ENCODE measurements at regions not wholly inside any gene's neighbourhood (a gene's known extent, or its start where the extent isn't known, plus 50 kb on each side); places are given as distances from the start of the nearest gene placed in this dataset.

- ATAC-seq: no peak
- Histone ChIP-seq H3K27me3 (ENCODE audit: low read depth) (no peaks in the 10 kb centered on the region), H3K9me3 (no peaks in the 10 kb centered on the region), H3K27ac (no peak overlapping the region), H3K4me1 (no peaks in the 10 kb centered on the region), H3K36me3 (no peaks in the 10 kb centered on the region), H3K4me3 (no peak overlapping the region)
- DNase-seq: no peak
- intact Hi-C loops (cut with DNase I): no loop called here
- TF ChIP-seq CTCF (IDR thresholded peaks at IDR 0.05): no peak
Observed at GRCh38 chr2:149725234-149725633, 137.7 kb upstream of the MMADHC start.

GRCh38 chr2:149724091-149724490 is 136.5 kb upstream of the MMADHC start:
- TF ChIP-seq CTCF (IDR thresholded peaks at IDR 0.05): no peak
- DNase-seq: no peak
- H3K36me3 ChIP-seq: no peaks in the 10 kb centered on the region

GRCh38 chr2:149720615-149721014 is 133.0 kb upstream of the MMADHC start:
- H3K4me1 ChIP-seq: no peaks in the 10 kb centered on the region
- H3K27ac ChIP-seq: no peak overlapping the region
- no peak for DNase-seq
- ATAC-seq: no peak
- no peaks in the 10 kb centered on the region for H3K9me3 ChIP-seq
- intact Hi-C loops (cut with DNase I): no loop called here
- no peak for TF ChIP-seq CTCF (IDR thresholded peaks at IDR 0.05)
- no peak overlapping the region for H3K4me3 ChIP-seq
- no peaks in the 10 kb centered on the region for H3K27me3 ChIP-seq (ENCODE audit: low read depth)
- no peaks in the 10 kb centered on the region for H3K36me3 ChIP-seq

More at GRCh38 chr2:149724091-149724490, 136.5 kb upstream of the MMADHC start:
- no peak for ATAC-seq
- intact Hi-C loops (cut with DNase I): no loop called here
- no peaks in the 10 kb centered on the region for H3K4me1 ChIP-seq
- H3K27ac ChIP-seq: no peak overlapping the region
- H3K27me3 ChIP-seq (ENCODE audit: low read depth): no peaks in the 10 kb centered on the region
- no peak overlapping the region for H3K4me3 ChIP-seq
- no peaks in the 10 kb centered on the region for H3K9me3 ChIP-seq

GRCh38 chr2:149719695-149720094 is 132.1 kb upstream of the MMADHC start:
- ATAC-seq: no peak
- Histone ChIP-seq H3K27ac (no peak overlapping the region), H3K9me3 (no peaks in the 10 kb centered on the region), H3K4me1 (no peaks in the 10 kb centered on the region), H3K36me3 (no peaks in the 10 kb centered on the region), H3K27me3 (ENCODE audit: low read depth) (no peaks in the 10 kb centered on the region), H3K4me3 (no peak overlapping the region)
- intact Hi-C loops (cut with DNase I): no loop called here
- no peak for TF ChIP-seq CTCF (IDR thresholded peaks at IDR 0.05)
- no peak for DNase-seq

- Histone ChIP-seq H3K27ac (no peak overlapping the region), H3K9me3 (no peaks in the 10 kb centered on the region), H3K4me1 (no peaks in the 10 kb centered on the region), H3K36me3 (no peaks in the 10 kb centered on the region), H3K27me3 (ENCODE audit: low read depth) (no peaks in the 10 kb centered on the region), H3K4me3 (no peak overlapping the region)
- intact Hi-C loops (cut with DNase I): no loop called here
- no peak for ATAC-seq
- TF ChIP-seq CTCF (IDR thresholded peaks at IDR 0.05): no peak
- no peak for DNase-seq
Observed at GRCh38 chr2:149716687-149717086, 129.1 kb upstream of the MMADHC start.

GRCh38 chr2:149715894-149716293 is 128.3 kb upstream of the MMADHC start:
- ATAC-seq: no peak
- no peaks in the 10 kb centered on the region for H3K27me3 ChIP-seq (ENCODE audit: low read depth)
- intact Hi-C loops (cut with DNase I): no loop called here
- H3K36me3 ChIP-seq: no peaks in the 10 kb centered on the region
- no peak for DNase-seq
- no peaks in the 10 kb centered on the region for H3K4me1 ChIP-seq
- no peak overlapping the region for H3K27ac ChIP-seq
- no peak overlapping the region for H3K4me3 ChIP-seq
- no peak for TF ChIP-seq CTCF (IDR thresholded peaks at IDR 0.05)
- H3K9me3 ChIP-seq: no peaks in the 10 kb centered on the region
